Fibroblast of lung (primary cell): ENCODE measurements at regions not wholly inside any gene's neighbourhood (a gene's known extent, or its start where the extent isn't known, plus 50 kb on each side); places are given as distances from the start of the nearest gene placed in this dataset.

Experiments
- DNase-seq, 2 donors: peaks; one replicate each; pipeline versions ENCODE4 v3.0.0 to v3.0.0-alpha.2; 2010; ENCODE audit warnings: low read depth in 2 of 2
- H2AFZ ChIP-seq: 2 replicates; pipeline ENCODE4 v1.5.1; 2012; ENCODE audit warnings: low read length, control low read depth, inconsistent platforms
- H3K27ac ChIP-seq: 2 replicates; pipeline ENCODE4 v1.5.1; 2011; ENCODE audit warnings: low read length, control low read depth; ENCODE audit not compliant: insufficient read depth
- H3K27me3 ChIP-seq: 2 replicates; pipeline ENCODE4 v1.5.1; 2011; ENCODE audit warnings: mild to moderate bottlenecking, low read length; ENCODE audit not compliant: control insufficient read depth, insufficient read depth
- H3K36me3 ChIP-seq: 2 replicates; pipeline ENCODE4 v1.5.1; 2011; ENCODE audit warnings: low read length; ENCODE audit not compliant: control insufficient read depth, insufficient read depth
- H3K4me1 ChIP-seq: 2 replicates; pipeline ENCODE4 v1.5.1; 2011; ENCODE audit warnings: low read length; ENCODE audit not compliant: control insufficient read depth, insufficient read depth; ENCODE audit errors: extremely low read depth
- H3K4me2 ChIP-seq: 2 replicates; pipeline ENCODE4 v1.5.1; 2011; ENCODE audit warnings: low read length, control low read depth; ENCODE audit not compliant: insufficient read depth; ENCODE audit errors: extremely low read depth
- H3K4me3 ChIP-seq, 4 experiments: fragments of 200-600 bp in 1 of 4; sonication (generic) in 1 of 4; replicated peaks in 1 of 4; 2 replicates each; pipeline ENCODE4 v1.5.1; 2011 to 2016; ENCODE audit warnings: low read length in 4 of 4, low read depth in 3 of 4, mild to moderate bottlenecking in 3 of 4, control low read depth in 2 of 4, inconsistent platforms in 1 of 4, mixed read lengths in 1 of 4; ENCODE audit not compliant: insufficient read depth in 1 of 4; ENCODE audit errors: control extremely low read depth in 1 of 4
- H3K79me2 ChIP-seq: 2 replicates; pipeline ENCODE4 v1.5.1; 2012; ENCODE audit warnings: mild to moderate bottlenecking, low read length, inconsistent platforms; ENCODE audit not compliant: control insufficient read depth, insufficient read depth
- H3K9ac ChIP-seq: 2 replicates; pipeline ENCODE4 v1.5.1; 2011; ENCODE audit warnings: mild to moderate bottlenecking, low read length, control low read depth; ENCODE audit not compliant: insufficient read depth
- H3K9me3 ChIP-seq: 2 replicates; pipeline ENCODE4 v1.5.1; 2012; ENCODE audit warnings: low read depth, low read length; ENCODE audit not compliant: control insufficient read depth, insufficient read depth
- H4K20me1 ChIP-seq: 2 replicates; pipeline ENCODE4 v1.5.1; 2011; ENCODE audit warnings: low read length; ENCODE audit not compliant: control insufficient read depth, insufficient read depth; ENCODE audit errors: extremely low read depth
- EZH2 ChIP-seq: IDR thresholded peaks from 2 replicates; pipeline ENCODE4 v1.5.1; 2012; ENCODE audit warnings: low read length, control low read depth, mild to moderate bottlenecking; ENCODE audit errors: missing control alignments
- TF ChIP-seq, protein P1 (sequence below), 2 donors: IDR thresholded peaks in 1 of 2; conservative IDR thresholded peaks in 1 of 2; 1 replicate in 1 of 2; 2 replicates in 1 of 2; pipeline ENCODE4 v1.5.1; 2011 to 2012; ENCODE audit warnings: low read length in 2 of 2, control low read depth in 1 of 2, inconsistent platforms in 1 of 2, low read depth in 1 of 2, mild to moderate bottlenecking in 1 of 2

DNA sequence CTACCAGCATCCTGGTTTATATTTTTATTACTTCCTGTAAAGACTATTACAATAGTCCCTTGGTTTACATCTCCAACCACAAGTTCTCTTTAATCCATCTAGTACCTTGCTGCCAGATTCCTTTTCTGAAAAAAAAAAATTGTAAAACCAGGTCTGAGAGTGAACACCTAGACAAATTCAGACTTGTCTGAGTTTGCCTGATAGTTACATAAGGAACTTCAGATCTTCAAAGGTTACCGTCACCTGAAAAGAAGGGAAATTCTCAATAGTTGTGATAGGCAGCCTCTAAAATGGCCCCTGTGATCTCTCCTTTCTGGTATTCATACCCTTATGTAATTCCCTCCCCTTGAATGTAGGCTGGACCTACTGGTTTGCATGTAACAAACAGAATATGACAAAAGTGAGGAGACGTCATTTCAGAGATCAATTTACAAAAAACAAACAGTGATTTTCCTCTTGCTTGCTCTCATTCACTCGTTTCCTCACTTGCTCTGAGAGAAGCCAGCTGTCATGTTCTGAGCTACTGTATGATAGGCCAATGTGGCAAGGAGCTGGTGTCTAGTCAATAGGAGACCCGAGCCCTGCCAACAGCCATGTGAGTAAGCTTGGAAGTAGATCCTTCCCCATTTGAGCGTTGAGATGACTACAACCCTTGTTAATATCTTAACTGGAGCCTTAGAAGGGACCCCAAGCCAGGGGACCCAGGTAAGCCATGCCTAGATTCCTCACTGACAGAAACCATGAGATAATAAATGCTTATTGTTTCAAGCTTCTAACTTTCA lies 110.9 kb upstream of the LSM8 start:
- Histone ChIP-seq H4K20me1 (no peaks in the 10 kb centered on the region), H2AFZ (no peak overlapping the region)

DNA sequence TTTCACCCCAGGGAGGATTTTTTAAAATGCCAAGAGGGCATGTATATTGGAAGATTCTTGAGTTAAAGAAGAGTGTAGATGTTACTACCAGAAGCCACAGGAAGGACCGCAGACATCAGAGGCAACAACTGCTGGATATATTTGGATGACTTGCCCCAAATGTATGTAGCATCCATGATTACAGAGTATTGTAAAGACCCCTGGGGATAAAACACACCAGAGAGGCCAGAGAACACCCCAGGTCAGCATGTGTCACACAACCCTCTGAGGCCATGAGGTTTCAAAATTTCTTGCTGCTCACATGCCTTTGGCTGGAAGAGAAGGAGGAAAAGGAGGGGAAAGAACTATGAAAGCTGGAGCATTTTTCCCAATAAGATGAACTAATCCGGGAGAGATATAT lies 108.0 kb upstream of the LSM8 start:
- Histone ChIP-seq H3K9me3 (no peaks in the 10 kb centered on the region), H3K4me2 (no peak overlapping the region), H4K20me1 (no peaks in the 10 kb centered on the region), H3K36me3 (no peaks in the 10 kb centered on the region), H3K4me1 (no peaks in the 10 kb centered on the region), H3K4me3 (no peak overlapping the region), H2AFZ (no peak overlapping the region), H3K79me2 (no peaks in the 10 kb centered on the region), H3K27me3 (no peaks in the 10 kb centered on the region), H3K27ac (no peak overlapping the region), H3K9ac (no peak overlapping the region)
- no peak for DNase-seq
- TF ChIP-seq, protein P1, sequence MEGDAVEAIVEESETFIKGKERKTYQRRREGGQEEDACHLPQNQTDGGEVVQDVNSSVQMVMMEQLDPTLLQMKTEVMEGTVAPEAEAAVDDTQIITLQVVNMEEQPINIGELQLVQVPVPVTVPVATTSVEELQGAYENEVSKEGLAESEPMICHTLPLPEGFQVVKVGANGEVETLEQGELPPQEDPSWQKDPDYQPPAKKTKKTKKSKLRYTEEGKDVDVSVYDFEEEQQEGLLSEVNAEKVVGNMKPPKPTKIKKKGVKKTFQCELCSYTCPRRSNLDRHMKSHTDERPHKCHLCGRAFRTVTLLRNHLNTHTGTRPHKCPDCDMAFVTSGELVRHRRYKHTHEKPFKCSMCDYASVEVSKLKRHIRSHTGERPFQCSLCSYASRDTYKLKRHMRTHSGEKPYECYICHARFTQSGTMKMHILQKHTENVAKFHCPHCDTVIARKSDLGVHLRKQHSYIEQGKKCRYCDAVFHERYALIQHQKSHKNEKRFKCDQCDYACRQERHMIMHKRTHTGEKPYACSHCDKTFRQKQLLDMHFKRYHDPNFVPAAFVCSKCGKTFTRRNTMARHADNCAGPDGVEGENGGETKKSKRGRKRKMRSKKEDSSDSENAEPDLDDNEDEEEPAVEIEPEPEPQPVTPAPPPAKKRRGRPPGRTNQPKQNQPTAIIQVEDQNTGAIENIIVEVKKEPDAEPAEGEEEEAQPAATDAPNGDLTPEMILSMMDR (conservative IDR thresholded peaks at IDR 0.05 in 1 of 2, IDR thresholded peaks at IDR 0.05 in 1 of 2; ENCODE audit: low read depth in 1 of 2, low read length in 2 of 2), result no peak
- TF ChIP-seq EZH2, result no peak

More for the DNA sequence above, 110.9 kb upstream of the LSM8 start:
- no peaks in the 10 kb centered on the region for H3K4me1 ChIP-seq
- H3K9me3 ChIP-seq, result no peaks in the 10 kb centered on the region
- no peak overlapping the region for H3K27ac ChIP-seq
- no peak overlapping the region for H3K4me3 ChIP-seq
- no peaks in the 10 kb centered on the region for H3K36me3 ChIP-seq
- DNase-seq, result no peak
- H3K79me2 ChIP-seq, result no peaks in the 10 kb centered on the region
- no peak for TF ChIP-seq EZH2
- TF ChIP-seq, protein P1 (conservative IDR thresholded peaks at IDR 0.05 in 1 of 2, IDR thresholded peaks at IDR 0.05 in 1 of 2; ENCODE audit: low read depth in 1 of 2, low read length in 2 of 2), result no peak
- H3K9ac ChIP-seq, result no peak overlapping the region
- no peaks in the 10 kb centered on the region for H3K27me3 ChIP-seq
- H3K4me2 ChIP-seq, result no peak overlapping the region

DNA sequence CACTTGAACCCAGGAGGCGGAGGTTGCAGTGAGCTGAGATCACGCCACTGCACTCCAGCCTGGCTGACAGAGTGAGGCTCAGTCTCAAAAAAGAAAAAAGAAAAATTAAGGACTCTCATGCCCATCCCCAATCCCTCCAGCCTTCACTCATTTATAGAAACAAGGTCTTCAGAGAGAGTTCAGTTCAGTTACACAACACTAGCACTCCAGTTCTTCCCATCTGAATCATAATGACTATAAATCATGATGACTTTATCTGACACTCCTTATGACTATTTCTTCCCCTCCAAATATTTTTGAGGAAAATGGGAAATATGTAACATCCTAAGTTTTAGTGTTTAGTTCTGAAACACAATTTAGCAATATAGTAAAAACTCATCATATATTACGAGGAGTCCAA lies 107.4 kb upstream of the LSM8 start:
- H4K20me1 ChIP-seq, result no peaks in the 10 kb centered on the region
- H3K27ac ChIP-seq, result no peak overlapping the region
- no peak overlapping the region for H3K4me2 ChIP-seq
- H3K27me3 ChIP-seq, result no peaks in the 10 kb centered on the region
- H3K36me3 ChIP-seq, result no peaks in the 10 kb centered on the region
- no peaks in the 10 kb centered on the region for H3K4me1 ChIP-seq
- TF ChIP-seq, protein P1 (conservative IDR thresholded peaks at IDR 0.05 in 1 of 2, IDR thresholded peaks at IDR 0.05 in 1 of 2; ENCODE audit: low read depth in 1 of 2, low read length in 2 of 2), result no peak
- no peak for TF ChIP-seq EZH2
- no peaks in the 10 kb centered on the region for H3K79me2 ChIP-seq
- H3K9ac ChIP-seq, result no peak overlapping the region
- no peak overlapping the region for H3K4me3 ChIP-seq
- no peak overlapping the region for H2AFZ ChIP-seq
- no peaks in the 10 kb centered on the region for H3K9me3 ChIP-seq
- no peak for DNase-seq
